ENCODE measurements at regions not wholly inside any gene's neighbourhood (a gene's known extent, or its start where the extent isn't known, plus 50 kb on each side); places are given as distances from the start of the nearest gene placed in this dataset.

GRCh38 chr10:53130337-53130736 is 357.8 kb upstream of the MBL2 start:
- Mint-ChIP-seq H3K9me3 (ENCODE audit: unreplicated experiment) (no peaks in the 10 kb centered on the region), H3K27me3 (ENCODE audit: unreplicated experiment) (no peaks in the 10 kb centered on the region), H3K36me3 (ENCODE audit: low read depth, unreplicated experiment) (no peaks in the 10 kb centered on the region), H3K27ac (ENCODE audit: unreplicated experiment) (no peak overlapping the region), H3K4me3 (ENCODE audit: unreplicated experiment) (no peak overlapping the region), H3K4me1 (ENCODE audit: unreplicated experiment) (no peaks in the 10 kb centered on the region)
- TF ChIP-seq CTCF (IDR thresholded peaks at IDR 0.05; ENCODE audit: unreplicated experiment): no peak
- no peak for DNase-seq (ENCODE audit: low spot score)

DNA sequence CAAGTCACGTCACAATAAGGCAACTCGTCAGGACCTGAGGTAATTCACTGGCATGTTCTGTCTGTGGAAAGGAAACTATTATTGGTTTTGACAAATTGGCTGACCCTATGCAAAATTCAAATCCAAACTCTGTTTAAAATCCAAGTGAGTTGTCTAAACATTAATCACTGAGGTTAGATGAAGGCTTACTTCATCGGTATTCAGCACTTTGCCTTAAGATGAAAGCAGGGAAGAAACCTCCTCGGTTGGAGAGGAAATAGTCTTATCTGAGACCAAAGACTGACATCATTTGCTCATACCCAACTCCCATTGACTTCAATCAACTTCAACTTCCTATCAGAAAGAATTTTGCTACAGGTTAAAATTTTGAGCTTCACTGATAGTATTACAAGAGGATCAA is 355.1 kb upstream of the MBL2 start:
- no peak for DNase-seq (ENCODE audit: low spot score)
- Mint-ChIP-seq H3K4me3 (ENCODE audit: unreplicated experiment) (no peak overlapping the region), H3K4me1 (ENCODE audit: unreplicated experiment) (no peaks in the 10 kb centered on the region), H3K36me3 (ENCODE audit: low read depth, unreplicated experiment) (no peaks in the 10 kb centered on the region), H3K27me3 (ENCODE audit: unreplicated experiment) (no peaks in the 10 kb centered on the region), H3K9me3 (ENCODE audit: unreplicated experiment) (no peaks in the 10 kb centered on the region), H3K27ac (ENCODE audit: unreplicated experiment) (no peak overlapping the region)
- TF ChIP-seq CTCF (IDR thresholded peaks at IDR 0.05; ENCODE audit: unreplicated experiment): no peak

DNA sequence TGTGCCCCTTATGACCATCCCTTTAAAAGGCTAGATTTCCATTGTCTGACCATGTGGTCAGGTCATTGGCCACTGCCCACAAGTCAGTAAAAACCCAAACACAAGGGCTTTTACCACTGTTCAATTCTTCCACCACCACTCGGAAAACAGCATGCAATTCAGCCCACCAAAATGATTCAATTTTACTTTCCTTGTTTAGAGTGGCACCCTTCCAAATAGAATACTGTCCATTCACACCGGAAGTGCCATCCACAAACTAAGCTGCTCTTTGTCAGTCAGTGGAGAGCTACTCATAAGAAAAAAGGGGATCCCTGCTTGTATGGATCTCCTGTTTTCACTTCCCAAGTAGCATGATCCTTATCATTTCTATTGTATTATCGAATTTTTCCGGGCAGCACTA is 350.7 kb upstream of the MBL2 start:
- no peaks in the 10 kb centered on the region for H3K27me3 Mint-ChIP-seq (ENCODE audit: unreplicated experiment)
- TF ChIP-seq CTCF (IDR thresholded peaks at IDR 0.05; ENCODE audit: unreplicated experiment): no peak
- no peak overlapping the region for H3K27ac Mint-ChIP-seq (ENCODE audit: unreplicated experiment)
- no peak for DNase-seq (ENCODE audit: low spot score)
- no peaks in the 10 kb centered on the region for H3K9me3 Mint-ChIP-seq (ENCODE audit: unreplicated experiment)
- H3K4me1 Mint-ChIP-seq (ENCODE audit: unreplicated experiment): no peaks in the 10 kb centered on the region
- no peaks in the 10 kb centered on the region for H3K36me3 Mint-ChIP-seq (ENCODE audit: low read depth, unreplicated experiment)
- H3K4me3 Mint-ChIP-seq (ENCODE audit: unreplicated experiment): no peak overlapping the region

GRCh38 chr10:53122281-53122680 is 349.7 kb upstream of the MBL2 start:
- no peaks in the 10 kb centered on the region for H3K9me3 Mint-ChIP-seq (ENCODE audit: unreplicated experiment)
- no peak overlapping the region for H3K27ac Mint-ChIP-seq (ENCODE audit: unreplicated experiment)

GRCh38 chr10:53115660-53116059 is 343.1 kb upstream of the MBL2 start:
- Mint-ChIP-seq H3K36me3 (ENCODE audit: low read depth, unreplicated experiment) (peaks cover 2% of the 10 kb centered on the region), H3K4me1 (ENCODE audit: unreplicated experiment) (no peaks in the 10 kb centered on the region), H3K4me3 (ENCODE audit: unreplicated experiment) (no peak overlapping the region), H3K9me3 (ENCODE audit: unreplicated experiment) (no peaks in the 10 kb centered on the region), H3K27ac (ENCODE audit: unreplicated experiment) (no peak overlapping the region), H3K27me3 (ENCODE audit: unreplicated experiment) (peaks cover under 1% of the 10 kb centered on the region)
- DNase-seq (ENCODE audit: low spot score): no peak
- no peak for TF ChIP-seq CTCF (IDR thresholded peaks at IDR 0.05; ENCODE audit: unreplicated experiment)

More at GRCh38 chr10:53122281-53122680, 349.7 kb upstream of the MBL2 start:
- Mint-ChIP-seq H3K36me3 (ENCODE audit: low read depth, unreplicated experiment) (no peaks in the 10 kb centered on the region), H3K4me1 (ENCODE audit: unreplicated experiment) (no peaks in the 10 kb centered on the region), H3K4me3 (ENCODE audit: unreplicated experiment) (no peak overlapping the region), H3K27me3 (ENCODE audit: unreplicated experiment) (no peaks in the 10 kb centered on the region)
- no peak for TF ChIP-seq CTCF (IDR thresholded peaks at IDR 0.05; ENCODE audit: unreplicated experiment)
- no peak for DNase-seq (ENCODE audit: low spot score)
